Neural cell (in vitro differentiated cells): ENCODE measurements at regions not wholly inside any gene's neighbourhood (a gene's known extent, or its start where the extent isn't known, plus 50 kb on each side); places are given as distances from the start of the nearest gene placed in this dataset.

Source experiments
- H2AFZ ChIP-seq: fragments of 200-600, 300-800 bp; sonication (generic), shearing (Covaris generic); 2 replicates; pipeline ENCODE4 v1.6.0; 2014; ENCODE audit warnings: low read depth, mild to moderate bottlenecking, antibody characterized with exemption, low read length, moderate library complexity
- H3F3A ChIP-seq: fragments of 200-600 bp; shearing (Covaris generic); 2 replicates; pipeline ENCODE4 v1.6.1; 2016; ENCODE audit warnings: mild to moderate bottlenecking, moderate library complexity, mixed read lengths, antibody characterized with exemption, low read length; ENCODE audit not compliant: insufficient read depth, poor library complexity, severe bottlenecking
- H3K27ac ChIP-seq: fragments of 200-600, 300-800 bp; sonication (generic), shearing (Covaris generic); 2 replicates; pipeline ENCODE4 v1.5.1; 2014; ENCODE audit warnings: mild to moderate bottlenecking, low read length, moderate library complexity
- H3K27me3 ChIP-seq: fragments of 300-800, 200-600 bp; sonication (generic), shearing (Covaris generic); 2 replicates; pipeline ENCODE4 v1.6.0; 2014; ENCODE audit warnings: mild to moderate bottlenecking, low read depth, low read length, moderate library complexity; ENCODE audit not compliant: insufficient read depth
- H3K36me3 ChIP-seq: fragments of 300-800, 200-600 bp; sonication (generic), shearing (Covaris generic); 2 replicates; pipeline ENCODE4 v1.5.1; 2014; ENCODE audit warnings: mild to moderate bottlenecking, antibody characterized with exemption, low read length, moderate library complexity; ENCODE audit not compliant: insufficient read depth
- H3K4me2 ChIP-seq: fragments of 300-800, 200-600 bp; sonication (generic), shearing (Covaris generic); 2 replicates; pipeline ENCODE4 v1.6.0; 2014; ENCODE audit warnings: mild to moderate bottlenecking, low read length
- H3K4me3 ChIP-seq: fragments of 300-800, 200-600 bp; sonication (generic), shearing (Covaris generic); 2 replicates; pipeline ENCODE4 v1.5.1; 2014; ENCODE audit warnings: mild to moderate bottlenecking, low read length, moderate library complexity
- H3K79me2 ChIP-seq: fragments of 200-600 bp; shearing (Covaris generic); replicated peaks from 2 replicates; pipeline ENCODE4 v1.6.0; 2014; ENCODE audit warnings: mild to moderate bottlenecking, low read length, moderate library complexity; ENCODE audit not compliant: insufficient read depth
- H3K9ac ChIP-seq: fragments of 300-800, 200-600 bp; sonication (generic), shearing (Covaris generic); 2 replicates; pipeline ENCODE4 v1.6.1; 2016; ENCODE audit warnings: mild to moderate bottlenecking, low read length, mixed read lengths
- H3K9me2 ChIP-seq: fragments of 200-600 bp; shearing (Covaris generic); 2 replicates; pipeline ENCODE4 v1.6.1; 2016; ENCODE audit warnings: mild to moderate bottlenecking, low read length, mixed read lengths; ENCODE audit not compliant: insufficient read depth
- H3K9me3 ChIP-seq: fragments of 200-600, 300-800 bp; sonication (generic), shearing (Covaris generic); 2 replicates; pipeline ENCODE4 v1.6.1; 2016; ENCODE audit warnings: mild to moderate bottlenecking, mixed run types, low read length, moderate library complexity, mixed read lengths
- H4K20me1 ChIP-seq: fragments of 200-600 bp; shearing (Covaris generic); 2 replicates; pipeline ENCODE4 v1.6.1; 2016; ENCODE audit warnings: mild to moderate bottlenecking, mixed run types; ENCODE audit not compliant: insufficient read depth
- CTCF ChIP-seq: fragments of 450-650 bp; IDR thresholded peaks from 2 replicates; pipeline ENCODE4 v1.5.1; 2014; ENCODE audit warnings: antibody characterized with exemption, mild to moderate bottlenecking, moderate library complexity; ENCODE audit not compliant: poor library complexity, severe bottlenecking
- EP300 ChIP-seq: fragments of 450-650 bp; conservative IDR thresholded peaks from 2 replicates; pipeline ENCODE4 v1.6.1; 2014; ENCODE audit warnings: antibody characterized with exemption, mild to moderate bottlenecking, moderate library complexity; ENCODE audit not compliant: poor library complexity, severe bottlenecking
- EZH2 ChIP-seq: fragments of 200-600, 300-800 bp; shearing (Covaris generic), sonication (generic); IDR thresholded peaks from 2 replicates; pipeline ENCODE4 v1.6.1; 2014; ENCODE audit warnings: antibody characterized with exemption, low read length, borderline replicate concordance, mild to moderate bottlenecking; ENCODE audit not compliant: insufficient read depth, poor library complexity, severe bottlenecking
- MXI1 ChIP-seq: fragments of 450-650 bp; conservative IDR thresholded peaks from 2 replicates; pipeline ENCODE4 v1.6.1; 2014; ENCODE audit warnings: antibody characterized with exemption, mild to moderate bottlenecking; ENCODE audit not compliant: poor library complexity, severe bottlenecking
- POLR2AphosphoS5 ChIP-seq: IDR thresholded peaks from 2 replicates; pipeline ENCODE4 v1.6.1; 2012
- RAD21 ChIP-seq: fragments of 450-650 bp; conservative IDR thresholded peaks from 2 replicates; pipeline ENCODE4 v1.6.1; 2014; ENCODE audit warnings: antibody characterized with exemption, mild to moderate bottlenecking, moderate library complexity
- REST ChIP-seq: IDR thresholded peaks from 2 replicates; pipeline ENCODE4 v1.6.1; 2012; ENCODE audit warnings: borderline replicate concordance
- SMC3 ChIP-seq: fragments of 450-650 bp; conservative IDR thresholded peaks from 2 replicates; pipeline ENCODE4 v1.6.1; 2014; ENCODE audit warnings: antibody characterized with exemption, mild to moderate bottlenecking, moderate library complexity; ENCODE audit not compliant: poor library complexity
- TAF1 ChIP-seq: IDR thresholded peaks from 2 replicates; pipeline ENCODE4 v1.6.1; 2012; ENCODE audit warnings: low read depth

- no peaks in the 10 kb centered on the region for H3K9me3 ChIP-seq
- no peaks in the 10 kb centered on the region for H3K9me2 ChIP-seq
- no peaks in the 10 kb centered on the region for H4K20me1 ChIP-seq
- H3K27ac ChIP-seq: no peak overlapping the region
- H3F3A ChIP-seq: no peaks in the 10 kb centered on the region
- no peak overlapping the region for H3K4me2 ChIP-seq
- H2AFZ ChIP-seq: no peak overlapping the region
- H3K79me2 ChIP-seq: no peaks in the 10 kb centered on the region
- no peak overlapping the region for H3K9ac ChIP-seq
- TF ChIP-seq EP300 (no peak), EZH2 (no peak), POLR2AphosphoS5 (no peak), CTCF (no peak), SMC3 (no peak), RAD21 (no peak), TAF1 (no peak), REST (no peak)
- H3K36me3 ChIP-seq: no peaks in the 10 kb centered on the region
- H3K4me3 ChIP-seq: no peak overlapping the region
- no peaks in the 10 kb centered on the region for H3K27me3 ChIP-seq
Measured at GRCh38 chr15:93235926-93236780, 147.1 kb upstream of the RGMA start.

DNA sequence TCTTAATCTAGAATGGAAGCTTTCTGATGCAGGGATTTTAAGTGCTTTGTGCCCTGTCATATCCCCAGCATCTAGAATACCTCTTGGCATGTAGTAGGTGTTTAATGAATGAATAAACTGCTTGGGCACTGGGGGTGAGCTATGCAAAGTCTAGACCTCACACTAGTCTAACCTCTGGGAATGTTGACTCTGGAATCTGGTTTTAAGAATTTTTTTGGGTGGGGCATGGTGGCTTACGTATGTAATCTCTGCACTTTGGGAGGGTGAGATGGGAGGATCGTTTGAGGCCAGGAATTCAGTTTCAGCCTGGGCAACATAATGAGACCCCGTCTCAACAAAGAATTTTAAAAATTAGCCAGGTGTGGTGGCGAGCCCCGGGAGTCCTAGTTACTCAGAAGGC, 146.3 kb upstream of the RGMA start:
- no peaks in the 10 kb centered on the region for H4K20me1 ChIP-seq
- no peak for TF ChIP-seq REST
- TF ChIP-seq TAF1: no peak
- TF ChIP-seq MXI1: no peak
- TF ChIP-seq POLR2AphosphoS5: no peak
- no peak for TF ChIP-seq RAD21
- TF ChIP-seq EP300: no peak
- no peak for TF ChIP-seq SMC3
- no peak for TF ChIP-seq CTCF
- TF ChIP-seq EZH2: no peak
- H2AFZ ChIP-seq: no peak overlapping the region
- H3K79me2 ChIP-seq: no peaks in the 10 kb centered on the region
- H3F3A ChIP-seq: no peaks in the 10 kb centered on the region
- no peaks in the 10 kb centered on the region for H3K36me3 ChIP-seq
- H3K27ac ChIP-seq: no peak overlapping the region
- H3K4me3 ChIP-seq: no peak overlapping the region
- H3K27me3 ChIP-seq: no peaks in the 10 kb centered on the region
- no peaks in the 10 kb centered on the region for H3K9me3 ChIP-seq
- no peaks in the 10 kb centered on the region for H3K9me2 ChIP-seq
- no peak overlapping the region for H3K4me2 ChIP-seq
- no peak overlapping the region for H3K9ac ChIP-seq
